Activated T-cell treated with anti-CD3 and anti-CD28 coated beads, Interleukin-2, amount 50 U/mL, for 24 hours (primary cell): ENCODE measurements at regions not wholly inside any gene's neighbourhood (a gene's known extent, or its start where the extent isn't known, plus 50 kb on each side); places are given as distances from the start of the nearest gene placed in this dataset.
A peak's percentile ranks its signal among the peaks of the same experiment; 100 is the strongest.
"Not testable (repeated sequence)": the region's sequence is repeated elsewhere in the genome, so short reads cannot be mapped to it uniquely, and the experiment has no call there.

Experiments used
- DNase-seq: peaks from one replicate; pipeline ENCODE4 v3.0.0-alpha.2; 2020
- H3K27ac Mint-ChIP-seq: 2 replicates; pipeline ENCODE4 v1.8.0; 2020; ENCODE audit warnings: mild to moderate bottlenecking, mixed read lengths
- H3K27me3 Mint-ChIP-seq: 2 replicates; pipeline ENCODE4 v1.8.0; 2020; ENCODE audit warnings: mixed read lengths
- H3K36me3 Mint-ChIP-seq: 2 replicates; pipeline ENCODE4 v1.8.0; 2020; ENCODE audit warnings: low read depth, mixed read lengths
- H3K4me1 Mint-ChIP-seq: 2 replicates; pipeline ENCODE4 v1.8.0; 2020; ENCODE audit warnings: low read depth, mixed read lengths
- H3K4me3 Mint-ChIP-seq: 2 replicates; pipeline ENCODE4 v1.8.0; 2020; ENCODE audit warnings: mild to moderate bottlenecking, moderate library complexity, mixed read lengths
- H3K9me3 Mint-ChIP-seq: 2 replicates; pipeline ENCODE4 v1.8.0; 2020; ENCODE audit warnings: mixed read lengths

GRCh38 chr21:41576013-41576615, 68.2 kb upstream of the TMPRSS2 start:
- H3K27ac Mint-ChIP-seq: no peak overlapping the region
- peaks cover 29% of the 10 kb centered on the region for H3K27me3 Mint-ChIP-seq
- no peaks in the 10 kb centered on the region for H3K4me1 Mint-ChIP-seq
- H3K36me3 Mint-ChIP-seq: no peaks in the 10 kb centered on the region
- H3K9me3 Mint-ChIP-seq: peaks cover 21% of the 10 kb centered on the region
- no peak for DNase-seq
- H3K4me3 Mint-ChIP-seq: no peak overlapping the region

GRCh38 chr21:41573902-41574690, 66.1 kb upstream of the TMPRSS2 start:
- no peaks in the 10 kb centered on the region for H3K4me1 Mint-ChIP-seq
- H3K4me3 Mint-ChIP-seq: no peak overlapping the region
- H3K27me3 Mint-ChIP-seq: peaks cover 26% of the 10 kb centered on the region
- DNase-seq: no peak
- no peaks in the 10 kb centered on the region for H3K36me3 Mint-ChIP-seq
- H3K9me3 Mint-ChIP-seq: peaks cover 21% of the 10 kb centered on the region
- H3K27ac Mint-ChIP-seq: no peak overlapping the region

GRCh38 chr21:41571938-41572510, 64.1 kb upstream of the TMPRSS2 start:
- Mint-ChIP-seq H3K4me3 (no peak overlapping the region), H3K9me3 (peaks cover 12% of the 10 kb centered on the region), H3K27ac (no peak overlapping the region), H3K27me3 (peaks cover 33% of the 10 kb centered on the region), H3K4me1 (no peaks in the 10 kb centered on the region), H3K36me3 (no peaks in the 10 kb centered on the region)
- no peak for DNase-seq

- Mint-ChIP-seq H3K9me3 (peaks cover 11% of the 10 kb centered on the region), H3K27ac (no peak overlapping the region), H3K36me3 (no peaks in the 10 kb centered on the region), H3K4me3 (no peak overlapping the region), H3K27me3 (peaks cover 32% of the 10 kb centered on the region), H3K4me1 (no peaks in the 10 kb centered on the region)
- DNase-seq: no peak
Observed at GRCh38 chr21:41570791-41571355, 62.9 kb upstream of the TMPRSS2 start.

- Mint-ChIP-seq H3K27me3 (peaks cover 21% of the 10 kb centered on the region), H3K36me3 (no peaks in the 10 kb centered on the region), H3K9me3 (peaks cover 7% of the 10 kb centered on the region), H3K27ac (no peak overlapping the region), H3K4me1 (peaks cover 5% of the 10 kb centered on the region), H3K4me3 (no peak overlapping the region)
- no peak for DNase-seq
Observed at GRCh38 chr21:41568606-41569385, 60.8 kb upstream of the TMPRSS2 start.

GRCh38 chr21:41567901-41568510, 60.0 kb upstream of the TMPRSS2 start:
- no peaks in the 10 kb centered on the region for H3K36me3 Mint-ChIP-seq
- peaks cover 7% of the 10 kb centered on the region for H3K9me3 Mint-ChIP-seq
- H3K4me1 Mint-ChIP-seq: peaks cover 5% of the 10 kb centered on the region
- no peak for DNase-seq
- H3K4me3 Mint-ChIP-seq: no peak overlapping the region
- peaks cover 29% of the 10 kb centered on the region for H3K27me3 Mint-ChIP-seq
- no peak overlapping the region for H3K27ac Mint-ChIP-seq

GRCh38 chr21:41567237-41567636, 59.3 kb upstream of the TMPRSS2 start:
- peaks cover 37% of the 10 kb centered on the region for H3K27me3 Mint-ChIP-seq
- not testable (repeated sequence) for H3K36me3 Mint-ChIP-seq, H3K4me3 Mint-ChIP-seq, DNase-seq, H3K9me3 Mint-ChIP-seq, H3K4me1 Mint-ChIP-seq, H3K27ac Mint-ChIP-seq

GRCh38 chr21:41566500-41567014, 58.6 kb upstream of the TMPRSS2 start:
- Mint-ChIP-seq H3K9me3 (peaks cover 3% of the 10 kb centered on the region), H3K27ac (no peak overlapping the region), H3K27me3 (peaks cover 39% of the 10 kb centered on the region), H3K4me1 (peaks cover 5% of the 10 kb centered on the region), H3K4me3 (no peak overlapping the region), H3K36me3 (no peaks in the 10 kb centered on the region)
- DNase-seq: no peak

- Mint-ChIP-seq H3K9me3 (no peaks in the 10 kb centered on the region), H3K4me3 (no peak overlapping the region), H3K36me3 (no peaks in the 10 kb centered on the region), H3K27me3 (peaks cover 41% of the 10 kb centered on the region), H3K27ac (no peak overlapping the region), H3K4me1 (peaks cover 5% of the 10 kb centered on the region)
- DNase-seq: no peak
Observed at GRCh38 chr21:41565550-41565949, 57.6 kb upstream of the TMPRSS2 start.

- no peak overlapping the region for H3K4me3 Mint-ChIP-seq
- H3K27ac Mint-ChIP-seq: peak overlapping the region; percentile 0
- no peaks in the 10 kb centered on the region for H3K9me3 Mint-ChIP-seq
- H3K4me1 Mint-ChIP-seq: peaks cover 10% of the 10 kb centered on the region
- no peaks in the 10 kb centered on the region for H3K36me3 Mint-ChIP-seq
- no peak for DNase-seq
- H3K27me3 Mint-ChIP-seq: peaks cover 41% of the 10 kb centered on the region
Observed at GRCh38 chr21:41564871-41565274, 56.9 kb upstream of the TMPRSS2 start.

GRCh38 chr21:41562101-41563000, 54.4 kb upstream of the TMPRSS2 start:
- DNase-seq: no peak
- no peak overlapping the region for H3K4me3 Mint-ChIP-seq
- H3K27ac Mint-ChIP-seq: no peak overlapping the region
- H3K27me3 Mint-ChIP-seq: peaks cover 35% of the 10 kb centered on the region
- H3K4me1 Mint-ChIP-seq: peaks cover 12% of the 10 kb centered on the region
- H3K9me3 Mint-ChIP-seq: no peaks in the 10 kb centered on the region
- no peaks in the 10 kb centered on the region for H3K36me3 Mint-ChIP-seq

GRCh38 chr21:41561701-41562100, 53.7 kb upstream of the TMPRSS2 start:
- no peak for DNase-seq
- no peak overlapping the region for H3K4me3 Mint-ChIP-seq
- no peaks in the 10 kb centered on the region for H3K36me3 Mint-ChIP-seq
- peaks cover 40% of the 10 kb centered on the region for H3K27me3 Mint-ChIP-seq
- H3K4me1 Mint-ChIP-seq: peaks cover 12% of the 10 kb centered on the region
- no peaks in the 10 kb centered on the region for H3K9me3 Mint-ChIP-seq
- no peak overlapping the region for H3K27ac Mint-ChIP-seq

GRCh38 chr21:41560661-41561158, 52.8 kb upstream of the TMPRSS2 start:
- Mint-ChIP-seq H3K9me3 (no peaks in the 10 kb centered on the region), H3K4me3 (no peak overlapping the region), H3K27me3 (peaks cover 44% of the 10 kb centered on the region), H3K36me3 (no peaks in the 10 kb centered on the region), H3K4me1 (peaks cover 12% of the 10 kb centered on the region), H3K27ac (no peak overlapping the region)
- no peak for DNase-seq
